ENCODE measurements at regions not wholly inside any gene's neighbourhood (a gene's known extent, or its start where the extent isn't known, plus 50 kb on each side); places are given as distances from the start of the nearest gene placed in this dataset.

DNA sequence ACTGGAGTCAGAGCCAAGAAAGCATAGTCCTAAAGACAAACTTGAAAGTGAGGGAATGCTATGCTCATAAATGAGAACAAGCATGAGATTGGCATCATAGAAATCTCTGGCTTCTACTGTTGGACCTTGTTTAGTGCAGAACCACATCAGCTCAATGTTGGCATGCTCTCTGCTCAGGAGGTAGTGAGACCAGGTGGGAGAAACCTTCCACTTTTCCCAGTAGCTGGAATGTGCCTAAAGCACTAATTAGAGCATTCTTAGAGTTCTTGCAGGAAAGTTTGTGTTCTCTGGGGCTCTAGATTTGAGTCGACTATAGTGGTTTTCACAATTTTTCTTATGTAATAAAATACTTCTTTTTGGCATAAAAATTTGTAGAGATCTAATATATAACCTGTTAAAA is 159.7 kb upstream of the PRICKLE1 start:
- TF ChIP-seq EP300 (IDR thresholded peaks at IDR 0.05) (no peak), POLR2A (IDR thresholded peaks at IDR 0.05) (no peak), POLR2AphosphoS5 (IDR thresholded peaks at IDR 0.05) (no peak)
- TF ChIP-seq, protein P1, sequence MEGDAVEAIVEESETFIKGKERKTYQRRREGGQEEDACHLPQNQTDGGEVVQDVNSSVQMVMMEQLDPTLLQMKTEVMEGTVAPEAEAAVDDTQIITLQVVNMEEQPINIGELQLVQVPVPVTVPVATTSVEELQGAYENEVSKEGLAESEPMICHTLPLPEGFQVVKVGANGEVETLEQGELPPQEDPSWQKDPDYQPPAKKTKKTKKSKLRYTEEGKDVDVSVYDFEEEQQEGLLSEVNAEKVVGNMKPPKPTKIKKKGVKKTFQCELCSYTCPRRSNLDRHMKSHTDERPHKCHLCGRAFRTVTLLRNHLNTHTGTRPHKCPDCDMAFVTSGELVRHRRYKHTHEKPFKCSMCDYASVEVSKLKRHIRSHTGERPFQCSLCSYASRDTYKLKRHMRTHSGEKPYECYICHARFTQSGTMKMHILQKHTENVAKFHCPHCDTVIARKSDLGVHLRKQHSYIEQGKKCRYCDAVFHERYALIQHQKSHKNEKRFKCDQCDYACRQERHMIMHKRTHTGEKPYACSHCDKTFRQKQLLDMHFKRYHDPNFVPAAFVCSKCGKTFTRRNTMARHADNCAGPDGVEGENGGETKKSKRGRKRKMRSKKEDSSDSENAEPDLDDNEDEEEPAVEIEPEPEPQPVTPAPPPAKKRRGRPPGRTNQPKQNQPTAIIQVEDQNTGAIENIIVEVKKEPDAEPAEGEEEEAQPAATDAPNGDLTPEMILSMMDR (IDR thresholded peaks at IDR 0.05) = no peak
